Heart left ventricle (tissue), 13 donors: ENCODE measurements at regions not wholly inside any gene's neighbourhood (a gene's known extent, or its start where the extent isn't known, plus 50 kb on each side); places are given as distances from the start of the nearest gene placed in this dataset.
"Not testable (repeated sequence)": the region's sequence is repeated elsewhere in the genome, so short reads cannot be mapped to it uniquely, and the experiment has no call there.

ENCODE experiments used
- POLR2A ChIP-seq, 2 donors: fragments of 450-650 bp; IDR thresholded peaks; one replicate each; pipeline ENCODE4 v1.6.1; 2017; ENCODE audit warnings: antibody characterized with exemption in 2 of 2, mild to moderate bottlenecking in 2 of 2, moderate library complexity in 2 of 2
- TF ChIP-seq, protein P1 (sequence below), 12 donors: fragments of 200-600 bp; sonication (generic) in 4 of 12; IDR thresholded peaks; one replicate each; pipeline versions ENCODE4 v1.5.0 to v1.8.0; 2018 to 2022; ENCODE audit warnings: antibody characterized with exemption in 12 of 12, mild to moderate bottlenecking in 5 of 12
- donor health status: ischemic (EF 13 %, LVEDD 7.1; RV severe dilation, severe dysfunction).
- donor health status: DM: no; HTN: yes; CAD: no.
- donor health status: DM: no; HTN: no; CAD: no.
- donor health status: ischemic (EF 25% LVEDD 6.9; RV normal size, moderate dysfunction).
- donor health status: ischemic (EF 25% LVEDD 5.7; RV mildly dilated, moderate dysfunction).
- donor health status: ischemic (EF 35%, LVEDD 5.7; RV mildly dilated, moderate dysfunction).
- donor health status: nonischemic (EF 11% LVEDD 7.7; RV severe dilation, severe dysfunction).
- donor health status: DM: yes; HTN: yes; CAD: no.
- donor health status: PGD.
- donor health status: ischemic (EF 29% LVEDD 5.4; RV normal size, mild dysfunction).
- donor health status: nonischemic (EF 23%, LVEDD 6.1; RV moderate dilation, normal function).

DNA sequence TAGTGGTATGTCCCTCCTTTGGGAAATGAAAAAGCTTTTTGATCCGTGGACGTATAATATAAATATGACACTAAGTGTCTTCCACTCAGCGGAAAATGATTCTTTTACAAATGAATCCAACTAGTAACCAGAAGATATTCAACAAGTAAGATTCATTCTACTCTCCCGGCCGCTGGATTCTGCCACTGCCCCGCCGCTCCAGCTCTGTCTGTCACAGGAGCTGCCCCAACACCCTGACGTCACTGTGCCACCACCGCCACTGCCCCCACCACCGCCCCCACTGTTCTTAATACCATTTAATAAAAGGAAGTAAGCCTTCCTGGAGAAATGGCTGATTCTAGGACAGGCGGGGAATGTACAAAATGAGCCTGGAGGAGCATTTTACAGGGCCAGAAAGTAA is 180.8 kb upstream of the PLGLB2 start:
- TF ChIP-seq, protein P1, sequence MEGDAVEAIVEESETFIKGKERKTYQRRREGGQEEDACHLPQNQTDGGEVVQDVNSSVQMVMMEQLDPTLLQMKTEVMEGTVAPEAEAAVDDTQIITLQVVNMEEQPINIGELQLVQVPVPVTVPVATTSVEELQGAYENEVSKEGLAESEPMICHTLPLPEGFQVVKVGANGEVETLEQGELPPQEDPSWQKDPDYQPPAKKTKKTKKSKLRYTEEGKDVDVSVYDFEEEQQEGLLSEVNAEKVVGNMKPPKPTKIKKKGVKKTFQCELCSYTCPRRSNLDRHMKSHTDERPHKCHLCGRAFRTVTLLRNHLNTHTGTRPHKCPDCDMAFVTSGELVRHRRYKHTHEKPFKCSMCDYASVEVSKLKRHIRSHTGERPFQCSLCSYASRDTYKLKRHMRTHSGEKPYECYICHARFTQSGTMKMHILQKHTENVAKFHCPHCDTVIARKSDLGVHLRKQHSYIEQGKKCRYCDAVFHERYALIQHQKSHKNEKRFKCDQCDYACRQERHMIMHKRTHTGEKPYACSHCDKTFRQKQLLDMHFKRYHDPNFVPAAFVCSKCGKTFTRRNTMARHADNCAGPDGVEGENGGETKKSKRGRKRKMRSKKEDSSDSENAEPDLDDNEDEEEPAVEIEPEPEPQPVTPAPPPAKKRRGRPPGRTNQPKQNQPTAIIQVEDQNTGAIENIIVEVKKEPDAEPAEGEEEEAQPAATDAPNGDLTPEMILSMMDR (IDR thresholded peaks at IDR 0.05), result not testable (repeated sequence)
- TF ChIP-seq POLR2A (IDR thresholded peaks at IDR 0.05), result not testable (repeated sequence)
